Activated T-cell treated with anti-CD3 and anti-CD28 coated beads, Interleukin-2, amount 50 U/mL, for 4 hours (primary cell): ENCODE measurements at regions not wholly inside any gene's neighbourhood (a gene's known extent, or its start where the extent isn't known, plus 50 kb on each side); places are given as distances from the start of the nearest gene placed in this dataset.
A peak's percentile ranks its signal among the peaks of the same experiment; 100 is the strongest.

Experiments used
- ATAC-seq, 2 donors: fragments of 200-7000 bp; cut with Tn5 transposase; one replicate each; pipeline ENCODE4 v1.10.0; 2021
- DNase-seq: peaks from one replicate; pipeline ENCODE4 v3.0.0-alpha.2; 2020
- H3K27me3 Mint-ChIP-seq: one replicate; pipeline ENCODE4 v1.8.0; 2021; ENCODE audit warnings: low read depth, mixed read lengths
- H3K36me3 Mint-ChIP-seq: one replicate; pipeline ENCODE4 v1.8.0; 2022; ENCODE audit warnings: mixed read lengths; ENCODE audit not compliant: insufficient read depth
- H3K4me1 Mint-ChIP-seq: one replicate; pipeline ENCODE4 v1.8.0; 2021; ENCODE audit warnings: low read depth, mixed read lengths
- H3K4me3 Mint-ChIP-seq: one replicate; pipeline ENCODE4 v1.8.0; 2021; ENCODE audit warnings: mild to moderate bottlenecking, moderate library complexity, mixed read lengths
- H3K9me3 Mint-ChIP-seq: one replicate; pipeline ENCODE4 v1.8.0; 2021; ENCODE audit warnings: mixed read lengths

GRCh38 chr9:642014-642413 lies 199.5 kb upstream of the DMRT1 start:
- H3K9me3 Mint-ChIP-seq: no peaks in the 10 kb centered on the region
- ATAC-seq (no peak), DNase-seq (no peak)
- peaks cover 16% of the 10 kb centered on the region for H3K4me1 Mint-ChIP-seq
- H3K36me3 Mint-ChIP-seq: no peaks in the 10 kb centered on the region
- H3K27me3 Mint-ChIP-seq: no peaks in the 10 kb centered on the region
- no peak overlapping the region for H3K4me3 Mint-ChIP-seq

- peaks cover 14% of the 10 kb centered on the region for H3K4me1 Mint-ChIP-seq
- H3K27me3 Mint-ChIP-seq: no peaks in the 10 kb centered on the region
- ATAC-seq: no peak
- no peaks in the 10 kb centered on the region for H3K36me3 Mint-ChIP-seq
- no peak overlapping the region for H3K4me3 Mint-ChIP-seq
- DNase-seq: no peak
- no peaks in the 10 kb centered on the region for H3K9me3 Mint-ChIP-seq
Observed at GRCh38 chr9:643966-644365, 197.5 kb upstream of the DMRT1 start.

- Mint-ChIP-seq H3K36me3 (no peaks in the 10 kb centered on the region), H3K9me3 (no peaks in the 10 kb centered on the region), H3K27me3 (no peaks in the 10 kb centered on the region), H3K4me1 (peaks cover 29% of the 10 kb centered on the region), H3K4me3 (no peak overlapping the region)
- ATAC-seq: no peak
- DNase-seq: no peak
Observed at GRCh38 chr9:647522-647921, 194.0 kb upstream of the DMRT1 start.

GRCh38 chr9:649128-650074 lies 192.1 kb upstream of the DMRT1 start:
- ATAC-seq (no peak), DNase-seq (no peak)
- Mint-ChIP-seq H3K27me3 (no peaks in the 10 kb centered on the region), H3K4me3 (peak overlapping the region; percentile 65), H3K9me3 (no peaks in the 10 kb centered on the region), H3K36me3 (no peaks in the 10 kb centered on the region), H3K4me1 (peaks cover 43% of the 10 kb centered on the region)

- peak in 1 of 2 donors; percentile 43 for ATAC-seq
- H3K4me1 Mint-ChIP-seq: peaks cover 46% of the 10 kb centered on the region
- no peaks in the 10 kb centered on the region for H3K36me3 Mint-ChIP-seq
Observed at GRCh38 chr9:650362-650761, 191.1 kb upstream of the DMRT1 start.

GRCh38 chr9:651371-651770 lies 190.1 kb upstream of the DMRT1 start:
- ATAC-seq: no peak
- H3K9me3 Mint-ChIP-seq: no peaks in the 10 kb centered on the region
- DNase-seq: no peak
- no peak overlapping the region for H3K4me3 Mint-ChIP-seq
- no peaks in the 10 kb centered on the region for H3K36me3 Mint-ChIP-seq
- H3K27me3 Mint-ChIP-seq: no peaks in the 10 kb centered on the region
- H3K4me1 Mint-ChIP-seq: peaks cover 47% of the 10 kb centered on the region

More at GRCh38 chr9:650362-650761, 191.1 kb upstream of the DMRT1 start:
- Mint-ChIP-seq H3K9me3 (no peaks in the 10 kb centered on the region), H3K27me3 (no peaks in the 10 kb centered on the region), H3K4me3 (peak overlapping the region; percentile 65)
- no peak for DNase-seq

- ATAC-seq (no peak), DNase-seq (no peak)
- H3K9me3 Mint-ChIP-seq: no peaks in the 10 kb centered on the region
- peaks cover 59% of the 10 kb centered on the region for H3K4me1 Mint-ChIP-seq
- no peak overlapping the region for H3K4me3 Mint-ChIP-seq
- no peaks in the 10 kb centered on the region for H3K36me3 Mint-ChIP-seq
- no peaks in the 10 kb centered on the region for H3K27me3 Mint-ChIP-seq
Observed at GRCh38 chr9:652914-653313, 188.6 kb upstream of the DMRT1 start.

GRCh38 chr9:653421-653820 lies 188.1 kb upstream of the DMRT1 start:
- H3K27me3 Mint-ChIP-seq: no peaks in the 10 kb centered on the region
- H3K4me1 Mint-ChIP-seq: peaks cover 57% of the 10 kb centered on the region

GRCh38 chr9:653856-654387 lies 187.6 kb upstream of the DMRT1 start:
- Mint-ChIP-seq H3K36me3 (no peaks in the 10 kb centered on the region), H3K9me3 (no peaks in the 10 kb centered on the region), H3K27me3 (no peaks in the 10 kb centered on the region), H3K4me3 (no peak overlapping the region), H3K4me1 (peaks cover 55% of the 10 kb centered on the region)
- ATAC-seq (no peak), DNase-seq (no peak)

More at GRCh38 chr9:653421-653820, 188.1 kb upstream of the DMRT1 start:
- Mint-ChIP-seq H3K9me3 (no peaks in the 10 kb centered on the region), H3K36me3 (no peaks in the 10 kb centered on the region), H3K4me3 (no peak overlapping the region)
- DNase-seq (no peak), ATAC-seq (no peak)

- peaks cover 2% of the 10 kb centered on the region for H3K36me3 Mint-ChIP-seq
- no peak for DNase-seq
- no peak overlapping the region for H3K4me3 Mint-ChIP-seq
- no peak for ATAC-seq
- no peaks in the 10 kb centered on the region for H3K27me3 Mint-ChIP-seq
- H3K9me3 Mint-ChIP-seq: no peaks in the 10 kb centered on the region
- peaks cover 45% of the 10 kb centered on the region for H3K4me1 Mint-ChIP-seq
Observed at GRCh38 chr9:655875-656274, 185.6 kb upstream of the DMRT1 start.

GRCh38 chr9:656926-657568 lies 184.4 kb upstream of the DMRT1 start:
- no peaks in the 10 kb centered on the region for H3K27me3 Mint-ChIP-seq
- peaks cover 3% of the 10 kb centered on the region for H3K36me3 Mint-ChIP-seq
- ATAC-seq: peak; percentile 70 to 88
- no peak overlapping the region for H3K4me3 Mint-ChIP-seq
- H3K4me1 Mint-ChIP-seq: peaks cover 42% of the 10 kb centered on the region
- no peaks in the 10 kb centered on the region for H3K9me3 Mint-ChIP-seq
- no peak for DNase-seq

GRCh38 chr9:659286-659685 lies 182.2 kb upstream of the DMRT1 start:
- no peak for ATAC-seq
- Mint-ChIP-seq H3K9me3 (no peaks in the 10 kb centered on the region), H3K36me3 (peaks cover 6% of the 10 kb centered on the region), H3K27me3 (no peaks in the 10 kb centered on the region), H3K4me3 (no peak overlapping the region), H3K4me1 (peaks cover 30% of the 10 kb centered on the region)
- DNase-seq: no peak

GRCh38 chr9:660227-660626 lies 181.3 kb upstream of the DMRT1 start:
- no peaks in the 10 kb centered on the region for H3K9me3 Mint-ChIP-seq
- peaks cover 6% of the 10 kb centered on the region for H3K36me3 Mint-ChIP-seq
- ATAC-seq: no peak
- no peaks in the 10 kb centered on the region for H3K27me3 Mint-ChIP-seq
- no peak for DNase-seq
- H3K4me1 Mint-ChIP-seq: peaks cover 28% of the 10 kb centered on the region
- H3K4me3 Mint-ChIP-seq: no peak overlapping the region

GRCh38 chr9:663541-663940 lies 178.0 kb upstream of the DMRT1 start:
- H3K27me3 Mint-ChIP-seq: no peaks in the 10 kb centered on the region
- peaks cover 10% of the 10 kb centered on the region for H3K9me3 Mint-ChIP-seq

More at GRCh38 chr9:663541-663940, 178.0 kb upstream of the DMRT1 start:
- ATAC-seq (no peak), DNase-seq (no peak)
- no peak overlapping the region for H3K4me3 Mint-ChIP-seq
- H3K4me1 Mint-ChIP-seq: peaks cover 19% of the 10 kb centered on the region
- peaks cover 16% of the 10 kb centered on the region for H3K36me3 Mint-ChIP-seq
